ENCODE measurements at regions not wholly inside any gene's neighbourhood (a gene's known extent, or its start where the extent isn't known, plus 50 kb on each side); places are given as distances from the start of the nearest gene placed in this dataset.

DNA sequence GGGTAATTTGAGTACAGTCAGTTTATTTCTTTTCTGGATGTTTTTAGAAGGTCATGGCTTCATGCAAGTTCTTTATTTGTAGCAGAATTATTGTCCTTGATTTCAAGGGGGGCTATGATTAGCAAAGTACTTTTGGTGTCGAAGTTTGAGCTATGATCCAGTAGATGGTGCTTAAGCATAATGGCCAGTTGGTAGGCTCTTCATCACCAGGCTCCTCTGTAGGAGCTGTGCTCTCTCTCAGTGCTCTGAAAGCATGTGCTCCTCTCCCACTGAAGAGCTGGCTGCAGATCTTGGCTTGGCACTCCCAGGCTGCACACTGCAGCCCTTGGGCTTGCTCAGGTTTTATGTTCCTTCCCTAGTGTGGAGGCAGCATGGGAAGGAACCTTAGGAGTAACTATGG is 852.7 kb downstream of the LUZP2 start:
- TF ChIP-seq YY1 (IDR thresholded peaks at IDR 0.05; ENCODE audit: low read depth) (no peak), EP300 (IDR thresholded peaks at IDR 0.05; ENCODE audit: borderline replicate concordance in 1 of 2, low read depth in 1 of 2, low read length in 1 of 2) (no peak), SMC3 (IDR thresholded peaks at IDR 0.05; ENCODE audit: low read depth, low read length) (no peak), RCOR1 (IDR thresholded peaks at IDR 0.05; ENCODE audit: low read length) (no peak), GATA2 (CRISPR knock-in tag; IDR thresholded peaks at IDR 0.05) (no peak), MXI1 (IDR thresholded peaks at IDR 0.05; ENCODE audit: low read depth, low read length) (no peak)
- TF ChIP-seq, protein P1, sequence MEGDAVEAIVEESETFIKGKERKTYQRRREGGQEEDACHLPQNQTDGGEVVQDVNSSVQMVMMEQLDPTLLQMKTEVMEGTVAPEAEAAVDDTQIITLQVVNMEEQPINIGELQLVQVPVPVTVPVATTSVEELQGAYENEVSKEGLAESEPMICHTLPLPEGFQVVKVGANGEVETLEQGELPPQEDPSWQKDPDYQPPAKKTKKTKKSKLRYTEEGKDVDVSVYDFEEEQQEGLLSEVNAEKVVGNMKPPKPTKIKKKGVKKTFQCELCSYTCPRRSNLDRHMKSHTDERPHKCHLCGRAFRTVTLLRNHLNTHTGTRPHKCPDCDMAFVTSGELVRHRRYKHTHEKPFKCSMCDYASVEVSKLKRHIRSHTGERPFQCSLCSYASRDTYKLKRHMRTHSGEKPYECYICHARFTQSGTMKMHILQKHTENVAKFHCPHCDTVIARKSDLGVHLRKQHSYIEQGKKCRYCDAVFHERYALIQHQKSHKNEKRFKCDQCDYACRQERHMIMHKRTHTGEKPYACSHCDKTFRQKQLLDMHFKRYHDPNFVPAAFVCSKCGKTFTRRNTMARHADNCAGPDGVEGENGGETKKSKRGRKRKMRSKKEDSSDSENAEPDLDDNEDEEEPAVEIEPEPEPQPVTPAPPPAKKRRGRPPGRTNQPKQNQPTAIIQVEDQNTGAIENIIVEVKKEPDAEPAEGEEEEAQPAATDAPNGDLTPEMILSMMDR (IDR thresholded peaks at IDR 0.05): no peak
- TF ChIP-seq, protein P2, sequence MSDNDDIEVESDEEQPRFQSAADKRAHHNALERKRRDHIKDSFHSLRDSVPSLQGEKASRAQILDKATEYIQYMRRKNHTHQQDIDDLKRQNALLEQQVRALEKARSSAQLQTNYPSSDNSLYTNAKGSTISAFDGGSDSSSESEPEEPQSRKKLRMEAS (IDR thresholded peaks at IDR 0.05; ENCODE audit: low read depth): no peak

Measured in SK-N-SH (cell line).